Tongue (tissue), 1 donor: ENCODE measurements at regions not wholly inside any gene's neighbourhood (a gene's known extent, or its start where the extent isn't known, plus 50 kb on each side); places are given as distances from the start of the nearest gene placed in this dataset.

ENCODE experiments used
- DNase-seq: peaks from one replicate; pipeline ENCODE4 v3.0.0-alpha.2; 2015

DNA sequence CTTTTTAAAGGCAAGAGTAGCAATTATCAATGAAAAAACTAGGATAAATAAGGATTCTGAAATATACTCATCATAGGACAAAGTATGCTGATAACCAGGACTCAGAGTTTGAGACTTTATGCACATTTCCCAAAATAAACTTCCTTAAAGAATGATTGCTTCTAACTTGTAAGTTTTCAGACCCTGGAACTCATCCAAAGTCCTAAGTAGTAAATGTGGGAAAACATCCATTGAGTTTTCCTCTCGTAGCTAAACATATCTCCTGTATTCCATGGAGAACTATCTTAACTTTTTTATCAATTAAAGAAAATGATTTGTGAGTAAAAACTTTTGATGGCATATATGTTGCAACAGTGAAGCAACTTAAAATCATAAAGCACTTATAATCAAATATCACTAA is 285.2 kb upstream of the KLF6 start:
- peak; percentile 32 for DNase-seq

DNA sequence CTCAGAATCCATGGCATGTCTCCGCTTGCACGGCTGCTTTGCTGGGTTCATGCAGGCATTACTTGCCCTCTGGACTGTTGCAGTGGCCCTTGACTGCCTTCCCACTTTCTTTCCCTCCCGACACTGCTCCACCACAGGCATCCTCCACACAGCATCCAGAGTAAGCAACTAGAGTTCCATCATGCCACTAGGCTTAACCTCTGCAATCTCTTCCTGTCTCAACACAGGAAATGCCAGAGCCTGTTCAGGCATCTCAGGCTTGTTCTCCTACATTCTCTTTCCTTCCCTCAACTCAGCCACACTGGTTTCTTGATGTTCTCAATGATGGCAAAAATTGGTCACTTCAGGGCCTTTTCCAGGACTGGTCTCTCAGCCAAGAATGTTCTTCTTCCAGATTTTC is 284.5 kb upstream of the KLF6 start:
- no peak for DNase-seq

DNA sequence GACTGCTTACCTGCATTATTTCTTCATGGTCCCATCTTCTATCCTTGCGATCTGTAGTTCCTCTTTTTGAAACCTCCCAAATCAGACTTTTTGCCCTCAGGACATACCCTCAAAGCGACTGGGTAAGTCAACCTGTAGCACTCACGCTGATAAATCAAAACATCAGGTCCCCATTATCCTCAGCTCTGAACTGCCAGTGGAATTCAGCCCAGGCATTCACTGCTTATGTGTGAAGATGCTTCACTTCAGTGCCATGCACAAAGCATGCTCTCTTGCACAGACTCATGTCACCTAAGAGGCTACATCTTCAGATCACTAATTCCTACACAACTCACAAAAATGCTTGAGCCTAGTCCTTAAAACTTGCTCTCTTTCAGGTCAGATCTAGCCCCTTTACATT is 283.6 kb upstream of the KLF6 start:
- DNase-seq, result no peak

DNA sequence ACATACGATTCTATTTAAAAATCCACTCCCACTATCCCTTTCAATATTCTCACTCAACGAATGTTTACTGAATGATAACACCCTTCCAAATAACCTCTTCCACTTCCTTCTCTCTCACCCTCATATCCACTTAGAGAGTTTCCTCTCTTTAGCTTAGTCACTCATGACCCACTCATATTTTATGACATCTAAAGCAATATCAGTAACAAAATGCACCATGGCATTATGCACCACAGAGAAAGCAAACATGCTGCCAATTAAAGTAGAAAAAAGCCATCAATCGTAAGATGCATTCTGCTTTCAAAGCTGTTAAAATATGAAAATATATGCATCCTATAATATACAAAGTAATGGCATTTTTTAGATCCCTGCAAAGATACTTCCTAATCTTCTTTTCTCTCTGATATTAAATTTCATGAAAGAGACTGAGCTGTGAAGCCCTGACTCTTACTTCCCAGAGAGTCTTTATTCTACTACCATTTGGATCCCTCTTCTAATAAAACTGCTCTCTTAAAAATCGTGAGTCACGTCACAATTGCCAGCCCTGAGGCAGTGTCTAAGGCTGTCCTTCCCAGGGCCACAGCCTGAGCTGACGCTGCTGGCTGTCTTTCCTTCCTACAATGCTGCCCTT is 283.0 kb upstream of the KLF6 start:
- DNase-seq, result no peak

GRCh38 chr10:4067531-4067930 is 282.5 kb upstream of the KLF6 start:
- DNase-seq, result no peak

- no peak for DNase-seq
Observed at GRCh38 chr10:4066581-4067390, 281.8 kb upstream of the KLF6 start.

DNA sequence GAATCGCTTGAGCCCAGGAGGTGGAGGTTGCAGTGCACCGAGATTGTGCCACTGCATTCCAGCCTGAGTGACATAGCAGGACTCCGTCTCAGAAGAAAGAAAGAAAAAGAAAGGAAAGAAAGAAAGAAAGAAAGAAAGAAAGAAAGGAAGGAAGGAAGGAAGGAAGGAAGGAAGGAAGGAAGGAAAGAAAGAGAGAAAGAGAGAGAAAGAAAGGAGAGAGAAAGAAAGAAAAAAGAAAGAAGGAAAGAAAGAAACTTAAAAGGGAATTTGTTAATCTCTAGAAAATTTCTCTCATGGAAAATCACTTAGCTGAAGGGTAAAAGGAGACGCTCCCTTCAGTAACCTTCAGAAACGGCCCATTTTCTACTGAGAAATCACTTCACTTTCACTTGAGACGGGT is 279.5 kb upstream of the KLF6 start:
- no peak for DNase-seq

- no peak for DNase-seq
Observed at GRCh38 chr10:4063717-4064116, 278.7 kb upstream of the KLF6 start.

DNA sequence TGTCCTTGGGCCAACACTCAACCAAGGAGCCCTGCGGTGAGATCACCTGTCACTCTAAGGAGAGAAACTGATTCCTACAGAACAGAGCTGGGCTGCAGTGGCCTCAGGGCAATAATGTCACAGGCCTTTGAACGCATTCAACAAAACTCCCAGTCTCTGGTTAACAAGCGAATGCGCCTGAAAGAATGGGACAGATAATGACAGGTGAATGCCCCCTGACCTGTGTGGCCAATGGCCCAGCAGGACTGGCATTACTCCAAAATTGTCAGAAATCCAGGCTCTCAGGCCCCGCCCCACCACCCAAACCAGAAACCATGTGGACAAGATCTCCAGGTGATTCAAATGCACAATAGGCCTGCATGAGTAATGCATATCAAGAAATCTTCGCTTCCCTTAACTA is 277.7 kb upstream of the KLF6 start:
- no peak for DNase-seq

DNA sequence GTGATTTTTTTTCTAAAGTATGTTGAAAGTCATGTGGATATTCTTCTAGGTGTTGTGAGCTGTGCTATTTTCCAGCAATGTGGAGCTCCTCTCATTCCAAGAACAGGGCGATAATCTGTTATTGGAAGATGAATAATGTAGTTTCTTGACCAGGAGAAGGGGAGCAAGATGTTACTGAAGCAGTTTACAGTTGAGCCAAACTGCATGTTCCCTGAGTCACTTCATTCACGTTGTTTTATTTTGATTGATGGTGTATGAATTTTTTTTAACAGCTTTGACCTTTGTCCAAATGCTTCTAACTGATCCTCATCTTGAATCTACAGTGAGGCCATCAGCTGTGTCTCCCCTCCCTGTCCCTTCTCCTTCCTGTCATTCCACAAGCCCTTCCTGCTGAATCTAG is 277.1 kb upstream of the KLF6 start:
- DNase-seq, result no peak

DNA sequence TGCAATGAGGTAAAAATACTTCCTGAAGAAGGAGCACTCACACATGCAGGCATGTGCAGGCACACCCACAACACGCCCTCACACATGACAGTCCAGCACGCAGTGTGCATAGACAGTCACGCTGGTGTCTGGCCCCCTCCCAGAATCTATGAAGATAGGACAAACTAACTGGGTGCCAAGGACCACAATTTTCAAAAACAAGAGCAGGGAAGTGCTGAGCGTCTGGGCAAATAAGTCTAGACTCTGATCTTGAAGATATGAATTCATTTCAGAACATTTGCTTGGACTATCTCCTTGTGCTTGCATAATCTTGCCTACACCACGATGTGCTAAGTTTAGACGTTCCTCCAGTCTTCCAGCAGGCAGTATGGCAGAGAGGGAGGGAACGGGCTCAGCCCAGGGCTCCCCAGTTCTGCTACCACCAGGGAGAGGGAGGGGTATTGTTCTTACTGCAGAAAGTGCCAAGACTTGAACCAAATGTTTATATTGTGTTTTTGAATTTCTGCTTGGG is 276.5 kb upstream of the KLF6 start:
- DNase-seq, result no peak

DNA sequence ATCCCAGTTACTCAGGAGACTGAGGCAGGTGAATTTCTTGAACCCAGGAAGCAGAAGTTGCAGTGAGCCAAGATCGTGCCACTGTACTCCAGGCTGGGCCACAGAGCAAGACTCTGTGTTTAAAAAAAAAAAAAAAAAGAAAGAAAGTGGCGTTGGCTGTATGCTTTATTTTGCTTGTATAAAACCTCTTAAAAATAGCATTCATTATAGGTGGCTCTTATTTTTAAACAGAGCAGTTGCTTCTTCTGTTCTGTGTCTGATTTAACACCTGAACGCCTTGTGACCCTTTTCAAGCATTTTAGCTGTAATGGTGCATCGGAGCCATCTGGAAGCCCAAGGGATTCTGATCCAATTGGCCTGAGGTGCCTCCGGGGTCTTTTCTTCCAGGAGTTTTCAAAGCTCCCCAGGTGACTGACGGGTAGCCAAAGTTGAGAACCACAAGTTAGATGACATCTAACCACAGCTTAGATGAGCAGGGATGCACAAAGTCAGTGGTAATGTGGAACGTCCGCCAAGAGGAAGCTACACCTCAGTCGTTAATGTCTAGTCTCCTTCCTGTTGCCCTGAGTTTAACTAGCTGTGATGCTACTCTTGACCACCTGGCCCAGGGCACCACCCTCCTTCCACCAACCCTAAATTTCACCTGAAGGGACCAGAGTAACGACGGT is 274.6 kb upstream of the KLF6 start:
- no peak for DNase-seq

GRCh38 chr10:4058514-4059029 is 273.6 kb upstream of the KLF6 start:
- no peak for DNase-seq

DNA sequence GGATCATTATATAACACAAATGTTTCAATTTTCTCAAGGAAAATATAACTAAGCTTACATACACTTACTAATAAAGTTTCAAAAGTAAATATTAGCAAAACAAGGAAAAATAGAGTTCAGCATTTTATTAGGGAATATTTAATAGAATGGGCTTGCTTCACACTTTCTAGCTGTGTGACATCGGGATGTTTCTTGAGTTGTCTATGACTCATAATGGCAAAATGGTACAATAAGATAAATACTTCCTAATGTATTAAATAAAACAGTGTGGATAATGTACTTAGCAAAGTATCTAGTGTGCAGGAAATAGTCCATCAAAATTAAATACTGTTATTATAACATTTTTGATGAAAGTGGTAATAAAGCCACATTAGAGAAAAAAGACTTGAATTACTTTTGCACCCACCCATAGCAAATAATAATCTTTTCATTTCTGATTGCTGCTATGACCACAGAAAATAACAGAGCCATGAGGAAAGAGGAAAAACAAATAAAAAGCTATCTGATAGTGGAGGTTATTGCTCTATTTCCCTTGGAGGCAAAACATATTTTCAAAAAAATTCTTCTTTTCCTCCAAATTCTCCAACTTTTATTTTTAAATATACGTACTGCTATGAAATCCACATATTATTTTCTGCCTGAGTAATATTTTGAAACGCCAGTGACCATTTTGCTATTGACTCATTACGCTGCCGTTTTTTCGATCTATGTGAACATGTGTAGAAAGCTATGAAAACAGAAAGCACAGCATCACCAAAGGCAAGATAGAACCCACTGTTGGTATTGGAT is 272.9 kb upstream of the KLF6 start:
- no peak for DNase-seq

DNA sequence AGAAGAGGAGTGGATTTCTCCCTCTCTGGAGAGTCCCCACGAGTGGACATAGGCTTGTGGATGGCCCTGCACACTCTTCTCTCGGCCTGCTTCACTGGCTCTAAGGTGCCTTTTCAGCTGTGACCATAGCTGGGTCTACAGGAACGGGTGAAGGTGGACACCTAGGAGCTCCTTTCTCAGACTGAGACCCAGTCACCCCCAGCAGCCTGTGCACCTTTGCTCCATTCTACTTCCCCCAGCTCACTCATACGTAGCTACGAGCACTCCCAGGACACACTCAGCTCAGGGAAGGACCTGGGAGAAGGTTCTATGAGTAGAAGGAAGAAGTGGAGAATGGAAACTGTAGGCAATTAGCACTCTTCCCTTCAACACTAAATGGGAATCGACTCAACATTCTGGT is 272.0 kb upstream of the KLF6 start:
- no peak for DNase-seq

- DNase-seq, result no peak
Observed at GRCh38 chr10:4054656-4055435, 269.8 kb upstream of the KLF6 start.

DNA sequence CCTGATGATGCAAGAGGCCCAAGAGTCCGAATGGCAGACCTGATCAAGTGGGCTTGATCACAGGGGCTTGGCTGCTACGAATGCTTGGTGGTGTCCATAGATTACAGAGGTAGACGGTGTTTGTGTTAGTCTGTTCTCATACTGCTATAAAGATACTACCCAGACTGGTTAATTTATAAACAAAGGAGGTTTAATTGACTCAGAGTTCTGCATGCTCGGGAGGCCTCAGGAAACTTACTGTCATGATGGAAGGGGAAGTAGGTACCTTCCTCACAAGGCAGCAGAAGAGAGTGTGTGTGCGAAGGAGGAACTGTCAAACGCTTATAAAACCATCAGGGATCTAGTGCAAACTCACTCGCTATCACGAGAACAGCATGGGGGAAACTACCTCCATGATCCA is 268.9 kb upstream of the KLF6 start:
- no peak for DNase-seq

DNA sequence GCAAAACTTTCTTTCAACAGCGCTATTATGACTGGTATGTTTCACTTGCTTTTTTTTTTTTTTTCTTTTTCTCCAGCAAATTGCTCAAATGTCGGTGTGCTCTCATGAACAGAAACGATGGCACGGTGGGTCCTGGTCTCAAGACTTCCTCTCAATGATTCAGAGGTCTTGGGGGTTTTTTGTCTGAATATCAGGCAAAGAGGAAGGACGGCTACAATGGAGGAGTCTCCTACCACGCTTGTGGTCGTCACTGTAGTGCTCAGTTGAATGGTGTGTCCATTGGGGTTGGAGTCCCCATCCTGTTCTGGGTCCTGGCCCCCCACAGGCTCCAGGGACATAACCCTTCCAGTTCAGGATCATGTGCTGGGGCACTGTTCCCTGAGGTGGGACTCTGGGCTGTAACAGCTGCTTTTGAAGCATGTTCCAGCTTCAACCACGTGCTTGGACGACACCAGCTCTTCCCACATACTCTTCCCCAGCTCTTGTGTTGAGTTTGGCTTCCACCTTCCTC is 266.7 kb upstream of the KLF6 start:
- no peak for DNase-seq

DNA sequence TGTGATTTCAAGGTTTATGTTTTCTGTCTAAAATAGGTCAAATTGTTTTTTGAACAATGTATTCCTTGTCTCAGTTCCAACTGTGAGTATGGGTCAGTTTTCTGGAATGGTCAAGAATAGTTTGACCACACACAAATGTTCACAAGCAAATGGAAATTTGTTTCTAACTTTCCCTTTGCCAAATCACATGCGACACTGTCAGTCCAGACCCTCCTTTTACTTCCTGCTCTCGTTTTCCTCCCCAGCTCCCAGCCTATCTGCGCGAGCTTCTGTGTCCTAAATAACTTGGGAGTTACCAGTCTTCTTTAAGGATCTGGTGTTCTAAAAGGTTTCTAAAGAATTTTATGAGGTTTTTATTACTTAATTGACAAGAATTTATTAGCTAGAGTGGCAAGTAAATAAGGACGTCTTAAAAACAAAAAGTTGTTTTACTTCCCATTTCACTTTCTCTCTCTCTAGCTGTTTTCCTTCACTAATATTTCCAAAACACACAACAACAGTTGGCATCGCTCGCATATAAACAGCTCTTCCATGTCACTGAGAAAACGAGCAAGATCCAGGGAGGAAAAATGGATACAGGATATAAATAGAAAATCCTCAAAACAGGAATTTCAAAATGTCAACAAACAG is 266.1 kb upstream of the KLF6 start:
- peak; percentile 29 for DNase-seq

- no peak for DNase-seq
Observed at GRCh38 chr10:4050061-4050460, 265.1 kb upstream of the KLF6 start.

- no peak for DNase-seq
Observed at GRCh38 chr10:4049348-4049747, 264.3 kb upstream of the KLF6 start.
